ENCODE measurements at regions not wholly inside any gene's neighbourhood (a gene's known extent, or its start where the extent isn't known, plus 50 kb on each side); places are given as distances from the start of the nearest gene placed in this dataset.

- no peak for TF ChIP-seq CTCF (IDR thresholded peaks at IDR 0.05)
- TF ChIP-seq POLR2A (IDR thresholded peaks at IDR 0.05) = no peak
Measured at GRCh38 chr1:59163268-59164092, 133.4 kb upstream of the FGGY start.
